Peyer's patch (tissue), 4 donors: ENCODE measurements at regions not wholly inside any gene's neighbourhood (a gene's known extent, or its start where the extent isn't known, plus 50 kb on each side); places are given as distances from the start of the nearest gene placed in this dataset.

ENCODE experiments used
- DNase-seq, 3 donors: peaks; one replicate each; pipeline ENCODE4 v3.0.0-alpha.2; 2017 to 2019
- H3K27ac ChIP-seq, 4 donors: fragments of 200-600 bp; sonication (generic); one replicate each; pipeline ENCODE4 v1.5.1; 2016 to 2019
- H3K27me3 ChIP-seq, 2 donors: fragments of 200-600 bp; sonication (generic); one replicate each; pipeline ENCODE4 v1.5.1; 2019
- H3K36me3 ChIP-seq, 3 donors: fragments of 200-600 bp; sonication (generic); one replicate each; pipeline ENCODE4 v1.5.1; 2016 to 2019
- H3K4me1 ChIP-seq, 4 donors: fragments of 200-600 bp; sonication (generic); one replicate each; pipeline ENCODE4 v1.5.1; 2016 to 2019
- H3K4me3 ChIP-seq, 4 donors: fragments of 200-600 bp; sonication (generic); 1 replicate in 3 of 4; 2 replicates in 1 of 4; pipeline ENCODE4 v1.5.1; 2016 to 2019; ENCODE audit warnings: mild to moderate bottlenecking in 1 of 4
- H3K9me3 ChIP-seq, 4 donors: fragments of 200-600 bp; sonication (generic); one replicate each; pipeline ENCODE4 v1.5.1; 2016 to 2019; ENCODE audit warnings: mild to moderate bottlenecking in 1 of 4
- POLR2A ChIP-seq, 2 donors: fragments of 450-650 bp; IDR thresholded peaks; one replicate each; pipeline ENCODE4 v1.5.1; 2017; ENCODE audit warnings: antibody characterized with exemption in 2 of 2, mild to moderate bottlenecking in 2 of 2, moderate library complexity in 2 of 2
- TF ChIP-seq, protein P1 (sequence below), 6 experiments: fragments of 450-650 bp in 4 of 6; fragments of 200-600 bp in 2 of 6; sonication (generic) in 1 of 6; IDR thresholded peaks; one replicate each; pipeline ENCODE4 v1.5.1; 2017 to 2019; ENCODE audit warnings: antibody characterized with exemption in 6 of 6, mild to moderate bottlenecking in 3 of 6, moderate library complexity in 1 of 6

DNA sequence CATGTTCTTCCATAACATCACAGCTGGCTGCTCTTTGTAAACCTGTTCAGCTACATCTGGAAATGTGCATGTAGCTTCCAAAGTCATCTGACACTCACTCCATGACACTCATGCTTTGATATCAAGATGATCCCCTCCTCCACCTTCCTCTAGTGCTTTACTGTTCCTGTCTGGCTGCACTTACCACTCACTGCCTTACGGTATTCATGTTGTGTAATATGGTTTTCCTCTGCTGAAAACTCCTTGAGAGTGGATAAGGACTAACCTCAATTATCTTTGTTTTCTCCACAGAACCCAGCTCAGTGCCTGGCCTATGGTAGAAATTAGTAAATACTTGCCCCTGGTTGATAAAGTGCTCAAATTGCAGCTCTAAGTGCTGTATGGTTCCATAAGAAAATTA, 483.9 kb downstream of the HTR7 start:
- no peak for DNase-seq
- H3K27ac ChIP-seq, result no peak overlapping the region

DNA sequence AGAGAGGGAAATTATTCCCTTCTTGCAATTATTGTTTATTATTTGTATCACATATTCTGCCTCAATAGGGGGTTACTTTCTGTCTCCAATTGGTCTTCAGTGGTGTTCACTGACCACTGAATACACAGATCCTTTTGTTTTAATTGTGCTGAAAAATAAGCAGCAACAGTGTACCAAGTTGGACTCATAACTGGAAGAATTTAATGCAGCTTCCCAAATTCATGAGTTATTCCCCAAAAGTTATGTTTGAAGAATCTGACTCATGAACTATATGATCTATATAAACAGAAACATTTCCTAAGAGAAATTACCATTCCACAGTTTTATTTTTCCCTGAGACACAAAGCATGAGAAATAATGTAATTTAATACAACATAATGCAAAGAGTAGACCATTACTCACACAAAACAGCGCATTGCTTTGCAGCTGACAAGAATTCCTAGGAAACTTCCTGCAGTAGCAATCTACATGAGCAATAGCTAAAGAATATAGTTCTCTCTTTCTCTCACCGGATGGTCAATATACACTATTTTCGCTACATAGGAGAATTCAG, 479.2 kb downstream of the HTR7 start:
- Histone ChIP-seq H3K27ac (no peak overlapping the region), H3K4me1 (no peaks in the 10 kb centered on the region), H3K36me3 (no peaks in the 10 kb centered on the region), H3K27me3 (no peaks in the 10 kb centered on the region), H3K4me3 (no peak overlapping the region), H3K9me3 (no peaks in the 10 kb centered on the region)
- DNase-seq, result no peak
- TF ChIP-seq, protein P1, sequence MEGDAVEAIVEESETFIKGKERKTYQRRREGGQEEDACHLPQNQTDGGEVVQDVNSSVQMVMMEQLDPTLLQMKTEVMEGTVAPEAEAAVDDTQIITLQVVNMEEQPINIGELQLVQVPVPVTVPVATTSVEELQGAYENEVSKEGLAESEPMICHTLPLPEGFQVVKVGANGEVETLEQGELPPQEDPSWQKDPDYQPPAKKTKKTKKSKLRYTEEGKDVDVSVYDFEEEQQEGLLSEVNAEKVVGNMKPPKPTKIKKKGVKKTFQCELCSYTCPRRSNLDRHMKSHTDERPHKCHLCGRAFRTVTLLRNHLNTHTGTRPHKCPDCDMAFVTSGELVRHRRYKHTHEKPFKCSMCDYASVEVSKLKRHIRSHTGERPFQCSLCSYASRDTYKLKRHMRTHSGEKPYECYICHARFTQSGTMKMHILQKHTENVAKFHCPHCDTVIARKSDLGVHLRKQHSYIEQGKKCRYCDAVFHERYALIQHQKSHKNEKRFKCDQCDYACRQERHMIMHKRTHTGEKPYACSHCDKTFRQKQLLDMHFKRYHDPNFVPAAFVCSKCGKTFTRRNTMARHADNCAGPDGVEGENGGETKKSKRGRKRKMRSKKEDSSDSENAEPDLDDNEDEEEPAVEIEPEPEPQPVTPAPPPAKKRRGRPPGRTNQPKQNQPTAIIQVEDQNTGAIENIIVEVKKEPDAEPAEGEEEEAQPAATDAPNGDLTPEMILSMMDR (IDR thresholded peaks at IDR 0.05), result no peak
- no peak for TF ChIP-seq POLR2A (IDR thresholded peaks at IDR 0.05)

More for the DNA sequence above, 483.9 kb downstream of the HTR7 start:
- no peaks in the 10 kb centered on the region for H3K36me3 ChIP-seq
- no peaks in the 10 kb centered on the region for H3K27me3 ChIP-seq
- H3K9me3 ChIP-seq, result no peaks in the 10 kb centered on the region
- no peak overlapping the region for H3K4me3 ChIP-seq
- no peaks in the 10 kb centered on the region for H3K4me1 ChIP-seq
- TF ChIP-seq POLR2A (IDR thresholded peaks at IDR 0.05), result no peak
- TF ChIP-seq, protein P1 (IDR thresholded peaks at IDR 0.05), result no peak

DNA sequence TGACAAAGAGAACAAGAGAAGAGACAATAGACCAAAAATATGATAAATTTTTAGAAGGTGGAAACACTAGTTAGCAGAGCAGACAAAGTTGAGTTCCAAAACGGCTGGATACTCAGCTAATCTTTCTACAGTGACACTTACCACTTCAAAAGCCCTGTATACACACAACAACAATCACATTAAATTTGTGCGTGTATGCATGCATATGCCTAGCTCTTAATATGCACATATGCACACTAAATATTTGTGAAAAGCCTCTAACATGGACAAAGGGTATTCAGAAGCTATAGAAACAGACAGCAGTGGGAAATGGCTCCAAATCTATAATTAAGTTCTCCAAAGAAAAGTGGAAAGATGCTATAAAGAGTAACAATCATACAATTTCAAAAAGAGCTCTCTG, 476.4 kb downstream of the HTR7 start:
- Histone ChIP-seq H3K36me3 (no peaks in the 10 kb centered on the region), H3K4me1 (no peaks in the 10 kb centered on the region), H3K9me3 (no peaks in the 10 kb centered on the region), H3K27ac (no peak overlapping the region), H3K4me3 (no peak overlapping the region), H3K27me3 (no peaks in the 10 kb centered on the region)
- no peak for TF ChIP-seq POLR2A (IDR thresholded peaks at IDR 0.05)
- TF ChIP-seq, protein P1 (IDR thresholded peaks at IDR 0.05), result no peak
- DNase-seq, result no peak

DNA sequence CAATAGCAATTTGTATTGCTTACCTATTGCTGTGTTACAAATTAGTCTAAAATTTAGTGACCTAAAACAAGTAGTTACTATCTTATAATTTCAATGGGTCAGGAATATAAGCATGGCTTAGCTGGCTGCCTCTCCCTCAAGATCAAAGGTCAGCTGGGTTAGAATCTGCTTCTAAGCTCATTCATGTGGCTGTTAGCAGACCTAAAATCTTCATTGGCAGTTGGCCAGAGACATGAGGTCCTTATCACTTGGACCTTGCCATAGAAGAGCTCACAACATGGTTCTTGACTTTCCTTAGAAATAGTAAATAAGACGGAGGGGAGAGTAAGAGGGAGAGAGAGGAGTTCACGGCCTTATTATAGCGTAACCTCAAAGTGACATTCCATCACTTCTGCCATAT, 468.0 kb downstream of the HTR7 start:
- H3K9me3 ChIP-seq, result no peaks in the 10 kb centered on the region
- no peak overlapping the region for H3K27ac ChIP-seq
- no peaks in the 10 kb centered on the region for H3K36me3 ChIP-seq
- H3K27me3 ChIP-seq, result no peaks in the 10 kb centered on the region
- H3K4me1 ChIP-seq, result no peaks in the 10 kb centered on the region
- TF ChIP-seq, protein P1 (IDR thresholded peaks at IDR 0.05), result no peak
- TF ChIP-seq POLR2A (IDR thresholded peaks at IDR 0.05), result no peak
- no peak overlapping the region for H3K4me3 ChIP-seq
- DNase-seq, result no peak

DNA sequence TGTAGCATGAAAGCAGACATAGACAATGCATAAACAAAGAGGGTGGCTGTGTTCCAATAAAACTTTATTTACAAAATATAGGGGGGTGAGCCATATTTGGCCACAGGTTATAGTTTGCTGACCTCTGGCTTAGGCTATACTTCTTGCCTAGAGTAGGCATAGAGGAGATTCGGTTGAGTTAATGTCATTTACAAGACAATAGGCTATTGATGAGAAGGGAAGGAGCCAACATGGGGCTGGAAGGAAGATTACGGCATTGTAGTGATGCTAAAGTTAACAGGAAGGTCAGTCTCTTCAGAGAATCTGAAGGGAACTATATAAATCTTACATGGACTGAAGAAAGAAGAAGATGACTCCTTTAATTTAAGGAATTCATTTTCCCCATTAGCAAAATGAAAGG, 463.5 kb downstream of the HTR7 start:
- TF ChIP-seq, protein P1 (IDR thresholded peaks at IDR 0.05), result no peak
- no peak for TF ChIP-seq POLR2A (IDR thresholded peaks at IDR 0.05)
- Histone ChIP-seq H3K4me3 (no peak overlapping the region), H3K4me1 (no peaks in the 10 kb centered on the region), H3K36me3 (no peaks in the 10 kb centered on the region), H3K27ac (no peak overlapping the region), H3K9me3 (no peaks in the 10 kb centered on the region), H3K27me3 (no peaks in the 10 kb centered on the region)
- DNase-seq, result no peak

DNA sequence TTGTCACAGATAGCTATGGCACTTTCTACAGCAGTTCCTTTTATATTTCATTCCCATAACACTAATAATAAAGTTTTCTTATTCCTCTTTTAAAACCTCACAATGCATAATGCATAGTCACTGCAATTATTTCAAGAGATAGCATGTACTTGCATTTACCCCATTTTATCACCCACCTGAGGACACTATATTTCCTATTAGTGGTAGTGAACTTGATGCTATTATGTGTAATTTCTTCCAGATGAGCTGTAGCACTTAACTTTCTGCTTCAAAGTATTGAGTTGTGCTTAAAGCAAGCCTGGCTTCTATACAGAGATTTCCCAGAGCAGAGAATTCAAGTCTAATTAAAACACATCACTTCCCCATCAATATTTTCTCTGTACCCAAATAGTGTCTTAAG, 461.1 kb downstream of the HTR7 start:
- no peak for DNase-seq
- no peaks in the 10 kb centered on the region for H3K36me3 ChIP-seq
- H3K9me3 ChIP-seq, result no peaks in the 10 kb centered on the region
- no peak overlapping the region for H3K27ac ChIP-seq
- no peak overlapping the region for H3K4me3 ChIP-seq
- TF ChIP-seq, protein P1 (IDR thresholded peaks at IDR 0.05), result no peak
- TF ChIP-seq POLR2A (IDR thresholded peaks at IDR 0.05), result no peak
- no peaks in the 10 kb centered on the region for H3K27me3 ChIP-seq
- H3K4me1 ChIP-seq, result no peaks in the 10 kb centered on the region
